AG09319 (cell line): ENCODE measurements at regions not wholly inside any gene's neighbourhood (a gene's known extent, or its start where the extent isn't known, plus 50 kb on each side); places are given as distances from the start of the nearest gene placed in this dataset.
"Not testable (repeated sequence)": the region's sequence is repeated elsewhere in the genome, so short reads cannot be mapped to it uniquely, and the experiment has no call there.

Source experiments
- DNase-seq: peaks from one replicate; pipeline ENCODE4 v3.0.0-alpha.2; 2010; ENCODE audit warnings: low read depth; ENCODE audit errors: extremely low read depth
- CTCF ChIP-seq: IDR thresholded peaks from 2 replicates; pipeline ENCODE4 v1.5.1; 2011; ENCODE audit warnings: low read depth, mild to moderate bottlenecking, inconsistent platforms, low read length, moderate library complexity

GRCh38 chr6:160804639-160805038, 102.6 kb downstream of the PLG start:
- no peak for TF ChIP-seq CTCF

GRCh38 chr6:160808263-160808662, 106.2 kb downstream of the PLG start:
- no peak for TF ChIP-seq CTCF

More at GRCh38 chr6:160804639-160805038, 102.6 kb downstream of the PLG start:
- DNase-seq = no peak

DNA sequence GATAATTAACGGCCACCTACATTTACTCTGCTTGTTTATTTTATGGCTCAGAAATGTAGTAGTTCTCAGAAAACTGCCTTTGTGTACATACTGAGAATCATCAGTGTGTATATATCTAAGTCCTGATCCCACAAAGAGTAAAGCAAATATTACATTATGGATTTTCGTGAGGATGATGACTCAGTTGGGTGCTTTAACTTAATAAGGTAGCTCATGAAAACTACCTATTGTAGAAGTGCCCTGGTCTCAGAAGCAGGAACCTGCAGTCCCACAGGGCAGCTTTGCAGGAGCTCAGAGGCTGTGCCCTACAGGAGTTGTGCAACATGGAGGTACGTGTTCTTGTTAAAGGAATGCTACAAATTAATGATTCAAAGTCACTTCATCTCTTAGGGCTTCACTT, 108.2 kb downstream of the PLG start:
- TF ChIP-seq CTCF = no peak
- DNase-seq = no peak

More at GRCh38 chr6:160808263-160808662, 106.2 kb downstream of the PLG start:
- no peak for DNase-seq

GRCh38 chr6:160812097-160812496, 110.1 kb downstream of the PLG start:
- DNase-seq = no peak
- no peak for TF ChIP-seq CTCF

GRCh38 chr6:160818934-160819333, 116.9 kb downstream of the PLG start:
- TF ChIP-seq CTCF = no peak
- no peak for DNase-seq

DNA sequence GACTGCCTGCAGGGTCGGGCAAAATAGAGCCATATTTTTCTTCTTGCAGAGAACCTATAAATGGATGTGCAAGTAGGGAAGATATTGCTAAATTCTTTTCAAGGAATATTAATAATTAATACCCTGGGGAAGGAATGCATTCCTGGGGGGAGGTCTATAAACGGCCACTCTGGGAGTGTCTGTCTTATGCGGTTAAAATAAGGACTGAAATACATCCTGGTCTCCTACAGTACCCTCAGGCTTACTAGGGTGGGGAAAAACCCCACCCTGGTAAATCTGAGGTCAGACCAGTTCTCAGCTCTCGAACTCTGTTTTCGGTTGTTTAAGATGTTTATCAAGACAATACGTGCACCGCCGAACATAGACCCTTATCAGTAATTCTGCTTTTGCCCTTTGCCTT, 118.6 kb downstream of the PLG start:
- not testable (repeated sequence) for DNase-seq

- no peak for TF ChIP-seq CTCF
- no peak for DNase-seq
These were observed 129.7 kb downstream of the PLG start for GRCh38 chr6:160831739-160832138.

GRCh38 chr6:160832422-160832821, 130.4 kb downstream of the PLG start:
- DNase-seq = no peak
- no peak for TF ChIP-seq CTCF
